ENCODE measurements at regions not wholly inside any gene's neighbourhood (a gene's known extent, or its start where the extent isn't known, plus 50 kb on each side); places are given as distances from the start of the nearest gene placed in this dataset.

DNA sequence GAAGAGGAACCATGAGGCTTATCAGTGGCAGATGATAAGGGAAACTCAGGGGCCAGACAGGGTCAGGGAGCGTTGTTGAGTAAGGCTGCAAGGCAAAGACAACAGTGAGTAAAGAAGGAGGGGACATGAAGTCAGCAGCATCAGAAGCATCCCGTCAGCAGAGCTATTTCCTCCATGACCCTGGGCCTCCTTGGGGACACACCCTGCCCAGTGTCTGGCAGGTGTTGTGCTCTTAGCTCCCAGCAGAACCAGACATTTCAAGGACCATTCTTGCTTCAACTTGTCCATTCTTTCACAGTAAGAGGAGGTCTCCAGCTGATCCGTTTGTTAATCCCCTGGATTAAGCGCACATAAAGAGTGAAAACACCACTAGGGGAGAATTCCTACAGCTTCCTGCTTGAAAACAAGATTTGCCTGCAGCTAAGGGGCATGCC is 88.7 kb upstream of the MEIS1 start:
- no peaks in the 10 kb centered on the region for H4K20me1 ChIP-seq (ENCODE audit: insufficient read depth)
- no peaks in the 10 kb centered on the region for H3K4me1 ChIP-seq (ENCODE audit: control insufficient read depth in 1 of 2, insufficient read depth in 2 of 2, low read depth in 1 of 2, low read length in 1 of 2)
- H3K9me2 ChIP-seq: no peaks in the 10 kb centered on the region
- no peak overlapping the region for H3K4me2 ChIP-seq
- WGBS (ENCODE audit: low lambda C conversion rate): 52% methylated on average over 4 of the region's 4 CpGs
- no peak overlapping the region for H3K27ac ChIP-seq (ENCODE audit: low read depth in 2 of 2, low read length in 1 of 2)
- H3K9me3 ChIP-seq: no peaks in the 10 kb centered on the region
- TF ChIP-seq YY1 (IDR thresholded peaks at IDR 0.05; ENCODE audit: low read depth): no peak
- no peak for TF ChIP-seq USF2 (IDR thresholded peaks at IDR 0.05; ENCODE audit: borderline replicate concordance, low read depth, low read length)
- ChIA-PET POLR2A (no interaction called here), CTCF (interaction anchor here (0.9 kb wide), 1 partner anchor 15 kb away, joined by 5 read pairs; no protein-coding TSS in a partner anchor)
- H3F3A ChIP-seq (replicated peaks; ENCODE audit: insufficient read depth): no peaks in the 10 kb centered on the region
- H3K36me3 ChIP-seq (replicated peaks in 1 of 2; ENCODE audit: control insufficient read depth in 1 of 2, insufficient read depth in 2 of 2, low read length in 1 of 2): no peaks in the 10 kb centered on the region
- no peak overlapping the region for H2AFZ ChIP-seq (ENCODE audit: low read depth)
- no peak overlapping the region for H3K4me3 ChIP-seq (ENCODE audit: low read depth in 2 of 2, low read length in 1 of 2)
- DNase-seq: no peak
- H3K27me3 ChIP-seq (ENCODE audit: insufficient read depth): no peaks in the 10 kb centered on the region
- H3K79me2 ChIP-seq (ENCODE audit: insufficient read depth): no peaks in the 10 kb centered on the region
- H3K9ac ChIP-seq: no peak overlapping the region

DNA sequence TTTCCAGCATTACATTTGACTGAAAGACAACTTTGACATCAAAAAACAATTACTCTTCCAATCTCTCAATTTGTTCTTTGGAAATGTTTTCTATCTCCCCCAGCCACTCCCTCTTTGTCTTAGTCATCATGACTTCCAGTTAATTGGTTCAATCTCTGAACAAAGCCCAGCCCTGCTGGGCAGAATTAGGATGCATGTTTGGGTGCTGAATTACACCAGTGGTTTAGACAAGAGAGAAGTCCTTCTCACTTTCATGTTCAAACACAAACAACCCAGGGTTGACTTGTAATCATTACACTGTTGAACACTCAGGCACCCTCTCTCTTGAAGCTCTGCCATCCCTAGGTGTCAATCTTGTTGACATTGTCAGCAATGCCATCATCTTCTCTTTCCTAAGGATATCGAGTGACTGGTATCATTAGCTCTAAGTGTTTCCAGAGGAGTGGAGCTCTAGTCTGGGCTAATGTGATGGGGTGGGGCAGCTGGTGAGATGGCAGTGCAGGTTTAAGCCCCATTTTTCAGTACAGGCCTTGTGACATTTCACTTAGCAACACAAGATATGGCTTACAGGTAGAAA is 90.8 kb upstream of the MEIS1 start:
- Histone ChIP-seq H3K79me2 (ENCODE audit: insufficient read depth) (no peaks in the 10 kb centered on the region), H3K9me3 (no peaks in the 10 kb centered on the region), H3F3A (replicated peaks; ENCODE audit: insufficient read depth) (no peaks in the 10 kb centered on the region), H3K27me3 (ENCODE audit: insufficient read depth) (no peaks in the 10 kb centered on the region), H2AFZ (ENCODE audit: low read depth) (no peak overlapping the region), H3K4me1 (ENCODE audit: control insufficient read depth in 1 of 2, insufficient read depth in 2 of 2, low read depth in 1 of 2, low read length in 1 of 2) (no peaks in the 10 kb centered on the region), H4K20me1 (ENCODE audit: insufficient read depth) (no peaks in the 10 kb centered on the region), H3K27ac (ENCODE audit: low read depth in 2 of 2, low read length in 1 of 2) (no peak overlapping the region), H3K4me3 (ENCODE audit: low read depth in 2 of 2, low read length in 1 of 2) (no peak overlapping the region), H3K9ac (no peak overlapping the region), H3K9me2 (no peaks in the 10 kb centered on the region), H3K4me2 (no peak overlapping the region), H3K36me3 (replicated peaks in 1 of 2; ENCODE audit: control insufficient read depth in 1 of 2, insufficient read depth in 2 of 2, low read length in 1 of 2) (no peaks in the 10 kb centered on the region)
- CTCF ChIA-PET: interaction anchor here (1.1 kb wide), 1 partner anchor 18 kb away, joined by 4 read pairs; no protein-coding TSS in a partner anchor
- DNase-seq: no peak
- POLR2A ChIA-PET: no interaction called here
- 17% methylated on average over 1 of the region's 1 CpG for WGBS (ENCODE audit: low lambda C conversion rate)
- no peak for TF ChIP-seq RXRA (IDR thresholded peaks at IDR 0.05; ENCODE audit: borderline replicate concordance, low read depth)
- no peak for TF ChIP-seq EP300 (IDR thresholded peaks at IDR 0.05; ENCODE audit: borderline replicate concordance in 1 of 2, low read depth in 1 of 2, low read length in 1 of 2)
- TF ChIP-seq, protein P1, sequence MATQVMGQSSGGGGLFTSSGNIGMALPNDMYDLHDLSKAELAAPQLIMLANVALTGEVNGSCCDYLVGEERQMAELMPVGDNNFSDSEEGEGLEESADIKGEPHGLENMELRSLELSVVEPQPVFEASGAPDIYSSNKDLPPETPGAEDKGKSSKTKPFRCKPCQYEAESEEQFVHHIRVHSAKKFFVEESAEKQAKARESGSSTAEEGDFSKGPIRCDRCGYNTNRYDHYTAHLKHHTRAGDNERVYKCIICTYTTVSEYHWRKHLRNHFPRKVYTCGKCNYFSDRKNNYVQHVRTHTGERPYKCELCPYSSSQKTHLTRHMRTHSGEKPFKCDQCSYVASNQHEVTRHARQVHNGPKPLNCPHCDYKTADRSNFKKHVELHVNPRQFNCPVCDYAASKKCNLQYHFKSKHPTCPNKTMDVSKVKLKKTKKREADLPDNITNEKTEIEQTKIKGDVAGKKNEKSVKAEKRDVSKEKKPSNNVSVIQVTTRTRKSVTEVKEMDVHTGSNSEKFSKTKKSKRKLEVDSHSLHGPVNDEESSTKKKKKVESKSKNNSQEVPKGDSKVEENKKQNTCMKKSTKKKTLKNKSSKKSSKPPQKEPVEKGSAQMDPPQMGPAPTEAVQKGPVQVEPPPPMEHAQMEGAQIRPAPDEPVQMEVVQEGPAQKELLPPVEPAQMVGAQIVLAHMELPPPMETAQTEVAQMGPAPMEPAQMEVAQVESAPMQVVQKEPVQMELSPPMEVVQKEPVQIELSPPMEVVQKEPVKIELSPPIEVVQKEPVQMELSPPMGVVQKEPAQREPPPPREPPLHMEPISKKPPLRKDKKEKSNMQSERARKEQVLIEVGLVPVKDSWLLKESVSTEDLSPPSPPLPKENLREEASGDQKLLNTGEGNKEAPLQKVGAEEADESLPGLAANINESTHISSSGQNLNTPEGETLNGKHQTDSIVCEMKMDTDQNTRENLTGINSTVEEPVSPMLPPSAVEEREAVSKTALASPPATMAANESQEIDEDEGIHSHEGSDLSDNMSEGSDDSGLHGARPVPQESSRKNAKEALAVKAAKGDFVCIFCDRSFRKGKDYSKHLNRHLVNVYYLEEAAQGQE (IDR thresholded peaks at IDR 0.05; ENCODE audit: low read depth, low read length): no peak
- TF ChIP-seq GATA2 (CRISPR knock-in tag; IDR thresholded peaks at IDR 0.05): no peak
- TF ChIP-seq JUND (IDR thresholded peaks at IDR 0.05): no peak
- no peak for TF ChIP-seq GABPA (IDR thresholded peaks at IDR 0.05; ENCODE audit: low read depth)
- TF ChIP-seq MEF2A (IDR thresholded peaks at IDR 0.05; ENCODE audit: borderline replicate concordance, low read depth): no peak
- no peak for TF ChIP-seq ZBTB33 (IDR thresholded peaks at IDR 0.05; ENCODE audit: borderline replicate concordance, low read depth)
- no peak for TF ChIP-seq RFX5 (IDR thresholded peaks at IDR 0.05; ENCODE audit: low read length)
- no peak for TF ChIP-seq USF1 (IDR thresholded peaks at IDR 0.05; ENCODE audit: borderline replicate concordance, low read depth)
- no peak for TF ChIP-seq NFIC (IDR thresholded peaks at IDR 0.05; ENCODE audit: borderline replicate concordance)
- no peak for TF ChIP-seq TCF12 (IDR thresholded peaks at IDR 0.05)
- TF ChIP-seq CHD2 (IDR thresholded peaks at IDR 0.05; ENCODE audit: low read length, partially characterized antibody): no peak
- TF ChIP-seq FOSL2 (IDR thresholded peaks at IDR 0.05; ENCODE audit: borderline replicate concordance, low read depth): no peak
- TF ChIP-seq MXI1 (IDR thresholded peaks at IDR 0.05; ENCODE audit: low read depth, low read length): no peak
- TF ChIP-seq, protein P2, sequence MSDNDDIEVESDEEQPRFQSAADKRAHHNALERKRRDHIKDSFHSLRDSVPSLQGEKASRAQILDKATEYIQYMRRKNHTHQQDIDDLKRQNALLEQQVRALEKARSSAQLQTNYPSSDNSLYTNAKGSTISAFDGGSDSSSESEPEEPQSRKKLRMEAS (IDR thresholded peaks at IDR 0.05; ENCODE audit: low read depth): no peak
- TF ChIP-seq FOXJ3 (CRISPR knock-in tag; IDR thresholded peaks at IDR 0.05): no peak
- TF ChIP-seq PBX3 (IDR thresholded peaks at IDR 0.05): no peak
- TF ChIP-seq YY1 (IDR thresholded peaks at IDR 0.05; ENCODE audit: low read depth): no peak
